ENCODE measurements at regions not wholly inside any gene's neighbourhood (a gene's known extent, or its start where the extent isn't known, plus 50 kb on each side); places are given as distances from the start of the nearest gene placed in this dataset.

DNA sequence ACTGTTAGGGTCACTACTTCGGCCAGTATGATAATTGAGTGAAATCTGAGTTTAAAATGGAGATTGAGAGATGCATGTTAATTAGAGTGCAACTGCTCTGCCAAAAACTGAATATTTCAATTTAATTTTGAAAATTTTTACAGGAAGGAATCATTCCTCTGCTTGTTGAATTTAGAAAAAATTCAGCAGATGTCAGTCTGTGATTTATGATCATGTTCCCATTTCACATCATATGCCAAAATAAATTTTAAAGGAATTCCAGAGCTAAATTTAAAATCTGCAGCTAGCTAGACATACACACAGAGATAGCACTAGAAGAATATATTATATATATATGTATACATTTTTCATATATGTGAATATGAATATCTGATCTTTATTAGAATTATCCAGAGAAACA lies 797.6 kb upstream of the TMEM132C start:
- TF ChIP-seq, protein P1, sequence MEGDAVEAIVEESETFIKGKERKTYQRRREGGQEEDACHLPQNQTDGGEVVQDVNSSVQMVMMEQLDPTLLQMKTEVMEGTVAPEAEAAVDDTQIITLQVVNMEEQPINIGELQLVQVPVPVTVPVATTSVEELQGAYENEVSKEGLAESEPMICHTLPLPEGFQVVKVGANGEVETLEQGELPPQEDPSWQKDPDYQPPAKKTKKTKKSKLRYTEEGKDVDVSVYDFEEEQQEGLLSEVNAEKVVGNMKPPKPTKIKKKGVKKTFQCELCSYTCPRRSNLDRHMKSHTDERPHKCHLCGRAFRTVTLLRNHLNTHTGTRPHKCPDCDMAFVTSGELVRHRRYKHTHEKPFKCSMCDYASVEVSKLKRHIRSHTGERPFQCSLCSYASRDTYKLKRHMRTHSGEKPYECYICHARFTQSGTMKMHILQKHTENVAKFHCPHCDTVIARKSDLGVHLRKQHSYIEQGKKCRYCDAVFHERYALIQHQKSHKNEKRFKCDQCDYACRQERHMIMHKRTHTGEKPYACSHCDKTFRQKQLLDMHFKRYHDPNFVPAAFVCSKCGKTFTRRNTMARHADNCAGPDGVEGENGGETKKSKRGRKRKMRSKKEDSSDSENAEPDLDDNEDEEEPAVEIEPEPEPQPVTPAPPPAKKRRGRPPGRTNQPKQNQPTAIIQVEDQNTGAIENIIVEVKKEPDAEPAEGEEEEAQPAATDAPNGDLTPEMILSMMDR (IDR thresholded peaks at IDR 0.05; ENCODE audit: low read length): no peak
- TF ChIP-seq EZH2 (IDR thresholded peaks at IDR 0.05; ENCODE audit: borderline replicate concordance, low read length): no peak
